ENCODE measurements at regions not wholly inside any gene's neighbourhood (a gene's known extent, or its start where the extent isn't known, plus 50 kb on each side); places are given as distances from the start of the nearest gene placed in this dataset.
A peak's percentile ranks its signal among the peaks of the same experiment; 100 is the strongest.

GRCh38 chr3:67106874-67107273, 108.8 kb downstream of the KBTBD8 start:
- Mint-ChIP-seq H3K4me3 (no peak overlapping the region), H3K4me1 (no peaks in the 10 kb centered on the region), H3K9me3 (peaks cover 0 to 2% of the 10 kb centered on the region in 2 donors), H3K27me3 (ENCODE audit: low read depth in 2 of 2) (peaks cover 7 to 13% of the 10 kb centered on the region in 2 donors), H3K27ac (no peak overlapping the region), H3K36me3 (no peaks in the 10 kb centered on the region)
- TF ChIP-seq CTCF (IDR thresholded peaks at IDR 0.05), result no peak
- no peak overlapping the region for H3K4me3 ChIP-seq (ENCODE audit: low read length)
- 61% methylated on average over 2 of the region's 3 CpGs for WGBS (ENCODE audit: insufficient coverage)
- intact Hi-C loops (cut with micrococcal nuclease), result no loop called here
- H3K9me3 ChIP-seq (ENCODE audit: control insufficient read depth, insufficient read depth, low read length), result no peaks in the 10 kb centered on the region
- H3K4me1 ChIP-seq (ENCODE audit: control insufficient read depth, insufficient read depth, low read length), result no peaks in the 10 kb centered on the region
- H3K27ac ChIP-seq (ENCODE audit: low read length), result no peak overlapping the region
- H3K27me3 ChIP-seq (ENCODE audit: control insufficient read depth, insufficient read depth, low read length), result no peaks in the 10 kb centered on the region
- no peaks in the 10 kb centered on the region for H3K36me3 ChIP-seq (ENCODE audit: control insufficient read depth, insufficient read depth, low read length)
- ATAC-seq (no peak), DNase-seq (no peak)

DNA sequence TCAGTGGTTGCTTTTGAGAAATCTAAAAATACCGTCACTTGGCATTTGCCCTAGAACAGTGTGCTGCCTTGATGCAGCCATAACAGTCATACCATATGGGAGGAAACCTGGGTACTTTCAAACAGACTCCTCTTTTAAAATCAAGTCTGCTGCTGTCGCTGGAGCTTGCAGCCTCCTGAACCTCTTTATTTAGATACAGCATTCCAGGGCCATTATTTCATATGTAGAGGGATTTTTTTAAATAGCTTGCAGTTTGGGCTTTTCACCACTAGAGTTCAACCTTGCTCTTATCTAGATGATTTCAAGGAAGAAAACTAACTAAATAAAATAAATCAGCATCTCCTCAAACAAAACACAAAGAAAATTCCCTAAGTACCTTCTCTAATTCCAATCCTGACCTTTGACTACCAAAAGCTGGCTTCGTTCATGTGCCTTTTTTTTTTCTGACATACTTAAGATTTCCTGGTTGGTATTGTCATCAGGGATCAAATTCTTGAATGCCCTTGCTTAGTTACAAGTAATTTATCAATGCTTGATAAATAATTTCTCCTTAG, 111.6 kb downstream of the KBTBD8 start:
- peak in 1 of 2 donors; percentile 29 for DNase-seq
- no peak for ATAC-seq
- Histone ChIP-seq H3K4me1 (ENCODE audit: control insufficient read depth, insufficient read depth, low read length) (no peaks in the 10 kb centered on the region), H3K27ac (ENCODE audit: low read length) (no peak overlapping the region), H3K27me3 (ENCODE audit: control insufficient read depth, insufficient read depth, low read length) (no peaks in the 10 kb centered on the region), H3K4me3 (ENCODE audit: low read length) (no peak overlapping the region), H3K36me3 (ENCODE audit: control insufficient read depth, insufficient read depth, low read length) (no peaks in the 10 kb centered on the region), H3K9me3 (ENCODE audit: control insufficient read depth, insufficient read depth, low read length) (no peaks in the 10 kb centered on the region)
- no peak for TF ChIP-seq CTCF (IDR thresholded peaks at IDR 0.05)
- intact Hi-C loops (cut with micrococcal nuclease), result loop anchor here (5.0 kb wide), 2 partner anchors 137 to 1783 kb away; no protein-coding TSS in a partner anchor
- peaks cover 7 to 11% of the 10 kb centered on the region in 2 donors for H3K27me3 Mint-ChIP-seq (ENCODE audit: low read depth in 2 of 2)
- no peaks in the 10 kb centered on the region for H3K36me3 Mint-ChIP-seq
- no peaks in the 10 kb centered on the region for H3K9me3 Mint-ChIP-seq
- 50% methylated on average over 2 of the region's 3 CpGs for WGBS (ENCODE audit: insufficient coverage)
- no peak overlapping the region for H3K4me3 Mint-ChIP-seq
- peaks cover 0 to 9% of the 10 kb centered on the region in 2 donors for H3K4me1 Mint-ChIP-seq
- H3K27ac Mint-ChIP-seq, result no peak overlapping the region

DNA sequence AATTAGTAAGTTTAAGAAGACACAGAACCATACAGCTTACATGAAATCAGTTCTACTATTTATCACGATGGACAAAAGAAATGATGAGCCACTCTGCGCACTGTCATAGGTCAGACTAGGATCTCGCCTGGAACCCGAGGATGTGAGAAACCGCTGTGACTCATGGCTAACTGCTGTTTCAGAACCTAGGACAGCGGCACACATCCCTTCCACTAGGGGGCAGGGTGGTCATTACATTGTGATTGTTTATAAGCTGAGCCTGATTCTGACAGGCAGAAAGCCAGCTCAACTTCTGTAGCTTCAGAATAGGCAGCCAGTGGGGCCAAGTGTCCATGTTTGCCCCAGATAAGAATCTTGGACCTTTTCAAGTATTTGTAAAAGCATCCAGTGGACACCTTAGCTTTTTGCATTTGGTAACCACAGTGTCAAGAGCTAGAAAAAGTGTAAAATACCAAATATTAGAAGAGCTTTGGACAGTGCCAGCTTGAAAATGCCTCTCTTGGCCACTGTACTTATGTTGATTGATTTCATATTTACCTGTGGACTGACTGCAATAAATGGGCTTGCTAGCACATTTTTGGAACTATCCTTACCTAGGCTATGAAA, 115.8 kb downstream of the KBTBD8 start:
- Histone ChIP-seq H3K9me3 (ENCODE audit: control insufficient read depth, insufficient read depth, low read length) (no peaks in the 10 kb centered on the region), H3K27me3 (ENCODE audit: control insufficient read depth, insufficient read depth, low read length) (no peaks in the 10 kb centered on the region), H3K4me1 (ENCODE audit: control insufficient read depth, insufficient read depth, low read length) (no peaks in the 10 kb centered on the region), H3K27ac (ENCODE audit: low read length) (no peak overlapping the region), H3K4me3 (ENCODE audit: low read length) (no peak overlapping the region), H3K36me3 (ENCODE audit: control insufficient read depth, insufficient read depth, low read length) (no peaks in the 10 kb centered on the region)
- Mint-ChIP-seq H3K9me3 (no peaks in the 10 kb centered on the region), H3K27me3 (ENCODE audit: low read depth in 2 of 2) (peaks cover 5 to 7% of the 10 kb centered on the region in 2 donors), H3K27ac (no peak overlapping the region), H3K4me3 (no peak overlapping the region), H3K4me1 (peaks cover 0 to 9% of the 10 kb centered on the region in 2 donors), H3K36me3 (no peaks in the 10 kb centered on the region)
- peak; percentile 81 for TF ChIP-seq CTCF (IDR thresholded peaks at IDR 0.05)
- peak; percentile 88 to 99 (median 97) for ATAC-seq
- WGBS (ENCODE audit: insufficient coverage), result 1% methylated on average over 6 of the region's 6 CpGs
- intact Hi-C loops (cut with micrococcal nuclease), result loop anchor here (1.0 to 5.0 kb wide), 4 partner anchors 142 to 1778 kb away; no protein-coding TSS in a partner anchor
- DNase-seq, result peak; percentile 55 to 85
